K562 (cell line): ENCODE measurements at regions not wholly inside any gene's neighbourhood (a gene's known extent, or its start where the extent isn't known, plus 50 kb on each side); places are given as distances from the start of the nearest gene placed in this dataset.

Source experiments
- CBX5 ChIP-seq: IDR thresholded peaks from 2 replicates; pipeline ENCODE4 v1.6.1; 2014; ENCODE audit warnings: low read depth, borderline replicate concordance
- CTCF ChIP-seq, 3 experiments: IDR thresholded peaks in 2 of 3; conservative IDR thresholded peaks in 1 of 3; 2 replicates each; pipeline ENCODE4 v1.5.1; 2011 to 2012; ENCODE audit warnings: low read length in 3 of 3, mild to moderate bottlenecking in 3 of 3, control low read depth in 2 of 3, improper control_type of control experiment in 1 of 3, inconsistent platforms in 1 of 3, low read depth in 1 of 3, mixed read lengths in 1 of 3, moderate library complexity in 1 of 3; ENCODE audit not compliant: insufficient read depth in 2 of 3
- EZH2 ChIP-seq: IDR thresholded peaks from 2 replicates; pipeline ENCODE4 v1.6.1; 2012; ENCODE audit warnings: low read depth, mild to moderate bottlenecking, inconsistent platforms, low read length, borderline replicate concordance
- MEF2D ChIP-seq: conservative IDR thresholded peaks from 2 replicates; pipeline ENCODE4 v1.6.1; 2016; ENCODE audit warnings: low read depth, missing genetic modification characterization, missing compliant biosample characterization
- SREBF2 ChIP-seq: sonication (generic); formaldehyde crosslinking; IDR thresholded peaks from 2 replicates; pipeline ENCODE4 v1.4.0; 2020; ENCODE audit warnings: mild to moderate bottlenecking, missing genetic modification reagents
- SRF ChIP-seq, 2 experiments: fragments of 250-450, 450-650 bp in 1 of 2; sonication (Bioruptor Pico) in 1 of 2; sonication (generic) in 1 of 2; formaldehyde crosslinking; IDR thresholded peaks; 2 replicates each; pipeline versions ENCODE4 v1.5.0 to v1.5.1; 2020 to 2022; ENCODE audit warnings: mild to moderate bottlenecking in 1 of 2, missing genetic modification reagents in 1 of 2
- ZNF232 ChIP-seq: sonication (generic); formaldehyde crosslinking; IDR thresholded peaks from 2 replicates; pipeline ENCODE4 v1.8.0; 2022; ENCODE audit warnings: mild to moderate bottlenecking, missing genetic modification reagents
- ZNF311 ChIP-seq: fragments of 250-450 bp; sonication (Bioruptor Pico); IDR thresholded peaks from 2 replicates; pipeline ENCODE4 v1.4.0; 2020; ENCODE audit warnings: mild to moderate bottlenecking, moderate library complexity

GRCh38 chr3:72165808-72166207, 380.9 kb upstream of the PROK2 start:
- no peak for TF ChIP-seq CBX5
- TF ChIP-seq CTCF (IDR thresholded peaks at IDR 0.05 in 2 of 3, conservative IDR thresholded peaks at IDR 0.05 in 1 of 3; ENCODE audit: insufficient read depth in 2 of 3, low read depth in 1 of 3, low read length in 3 of 3), result no peak
- no peak for TF ChIP-seq ZNF311
- no peak for TF ChIP-seq SREBF2 (CRISPR knock-in tag)
- TF ChIP-seq EZH2, result no peak
- no peak for TF ChIP-seq ZNF232
- no peak for TF ChIP-seq SRF (CRISPR knock-in tag; IDR thresholded peaks at IDR 0.05)
- TF ChIP-seq MEF2D (tag), result no peak
